ENCODE measurements at regions not wholly inside any gene's neighbourhood (a gene's known extent, or its start where the extent isn't known, plus 50 kb on each side); places are given as distances from the start of the nearest gene placed in this dataset.

GRCh38 chrX:38993500-38993899 is 192.2 kb downstream of the MID1IP1 start:
- TF ChIP-seq EZH2phosphoT487 (IDR thresholded peaks at IDR 0.05; ENCODE audit: borderline replicate concordance, low read length) (no peak), CTCF (IDR thresholded peaks at IDR 0.05; ENCODE audit: low read depth, low read length, poor library complexity, severe bottlenecking) (no peak)

Data from DOHH2 (cell line).